GM18517 (cell line): ENCODE measurements at regions not wholly inside any gene's neighbourhood (a gene's known extent, or its start where the extent isn't known, plus 50 kb on each side); places are given as distances from the start of the nearest gene placed in this dataset.
A peak's percentile ranks its signal among the peaks of the same experiment; 100 is the strongest.
"Not testable (repeated sequence)": the region's sequence is repeated elsewhere in the genome, so short reads cannot be mapped to it uniquely, and the experiment has no call there.

Experiments used
- ATAC-seq: cut with Tn5 transposase; IDR thresholded peaks from one replicate; pipeline ENCODE4 v1.9.1; 2021; ENCODE audit warnings: mild to moderate bottlenecking, moderate library complexity; ENCODE audit not compliant: unreplicated experiment

DNA sequence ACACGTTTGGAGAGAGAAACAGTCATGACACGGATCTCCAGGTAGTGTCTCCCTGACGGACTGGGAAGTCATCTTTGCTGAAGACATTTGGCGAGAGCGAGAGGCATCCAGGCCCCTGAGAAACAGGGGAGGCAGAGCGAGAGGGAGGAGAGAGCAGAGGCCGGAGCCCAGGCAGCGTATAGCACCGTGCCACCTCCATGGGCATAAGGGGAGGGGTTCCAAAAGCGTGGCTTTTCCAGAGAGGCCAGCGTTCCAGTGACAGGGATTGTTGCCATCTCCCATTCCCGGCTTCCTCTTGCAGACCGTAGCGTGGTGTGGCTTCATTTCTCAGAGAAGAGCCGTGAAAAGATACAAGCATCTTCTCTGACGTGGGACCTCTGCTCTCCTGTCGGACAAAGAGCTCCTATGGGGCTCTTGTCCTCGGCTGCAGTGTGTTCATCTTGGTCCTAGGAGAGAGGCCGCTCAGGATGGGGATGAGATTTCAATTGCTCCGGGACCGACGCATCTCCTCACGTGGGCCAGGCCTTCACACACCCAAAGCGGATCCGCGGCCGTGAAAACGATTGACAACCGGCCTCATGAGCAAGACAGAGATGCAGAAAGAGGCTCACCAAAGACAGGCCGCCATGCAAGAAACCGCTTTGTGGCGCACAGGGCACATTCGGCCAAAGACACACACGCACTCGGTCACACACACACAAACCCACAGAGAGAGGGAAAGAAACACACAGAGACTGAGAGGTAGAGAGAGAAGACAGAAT is 170.5 kb upstream of the ZNF337 start:
- not testable (repeated sequence) for ATAC-seq

- no peak for ATAC-seq
Observed at GRCh38 chr20:25865715-25866656, 169.3 kb upstream of the ZNF337 start.

DNA sequence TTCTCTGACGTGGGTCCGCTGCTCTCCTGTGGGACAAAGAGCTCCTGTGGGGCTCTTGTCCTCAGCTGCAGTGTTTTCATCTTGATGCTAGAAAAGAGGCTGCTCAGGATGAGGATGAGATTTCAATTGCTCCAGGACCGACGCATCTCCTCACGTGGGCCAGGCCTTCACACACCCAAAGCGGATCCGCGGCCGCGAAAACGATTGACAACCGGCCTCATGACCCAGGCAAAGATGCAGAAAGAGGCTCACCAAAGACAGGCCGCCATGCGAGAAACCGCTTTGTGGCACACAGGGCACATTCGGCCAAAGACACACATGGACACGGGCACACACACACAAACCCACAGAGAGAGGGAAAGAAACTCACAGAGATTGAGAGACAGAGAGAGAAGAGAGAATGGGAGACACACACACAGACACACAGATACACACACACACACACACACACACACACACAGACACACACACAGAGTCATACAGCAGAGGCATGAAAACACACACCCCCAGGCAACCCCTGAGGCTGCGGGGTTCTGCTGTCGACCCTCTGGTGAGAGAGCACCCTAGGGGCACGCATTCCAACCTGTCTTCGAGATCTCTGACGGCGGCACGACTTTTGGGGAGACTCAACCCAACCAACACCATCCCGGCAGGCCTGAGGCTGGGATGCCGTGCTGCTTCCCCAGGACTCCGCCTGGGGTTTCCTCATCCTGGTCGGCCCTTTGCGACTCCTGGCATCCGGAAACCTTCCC is 168.5 kb upstream of the ZNF337 start:
- ATAC-seq = not testable (repeated sequence)

DNA sequence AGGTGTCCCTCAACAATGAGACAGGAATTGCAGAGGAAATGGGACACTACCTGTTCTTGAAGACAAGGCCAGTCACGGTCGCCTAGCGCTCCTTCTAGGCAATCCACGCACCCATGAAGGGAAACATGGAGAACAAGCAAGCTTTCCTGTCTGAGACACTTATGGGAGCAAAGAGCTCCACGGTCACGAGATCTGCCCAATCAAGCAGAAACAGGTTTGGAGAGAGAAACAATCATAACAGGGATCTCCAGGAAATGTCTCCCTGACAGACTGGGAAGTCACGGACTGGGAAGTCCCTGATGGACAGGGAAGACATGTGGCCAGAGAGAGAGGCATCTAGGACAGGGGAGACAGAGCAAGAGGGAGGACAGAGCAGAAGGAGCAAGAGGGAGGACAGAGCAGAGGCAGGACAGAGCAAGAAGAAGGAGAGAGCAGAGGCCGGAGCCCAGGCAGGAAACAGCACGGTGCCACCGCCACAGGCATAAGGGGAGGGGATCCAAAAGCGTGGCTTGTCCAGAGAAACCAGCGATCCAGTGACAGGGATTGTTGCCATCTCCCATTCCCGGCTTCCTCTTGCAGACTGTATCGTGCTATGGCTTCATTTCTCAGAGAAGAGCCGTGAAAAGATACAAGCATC is 167.8 kb upstream of the ZNF337 start:
- no peak for ATAC-seq

DNA sequence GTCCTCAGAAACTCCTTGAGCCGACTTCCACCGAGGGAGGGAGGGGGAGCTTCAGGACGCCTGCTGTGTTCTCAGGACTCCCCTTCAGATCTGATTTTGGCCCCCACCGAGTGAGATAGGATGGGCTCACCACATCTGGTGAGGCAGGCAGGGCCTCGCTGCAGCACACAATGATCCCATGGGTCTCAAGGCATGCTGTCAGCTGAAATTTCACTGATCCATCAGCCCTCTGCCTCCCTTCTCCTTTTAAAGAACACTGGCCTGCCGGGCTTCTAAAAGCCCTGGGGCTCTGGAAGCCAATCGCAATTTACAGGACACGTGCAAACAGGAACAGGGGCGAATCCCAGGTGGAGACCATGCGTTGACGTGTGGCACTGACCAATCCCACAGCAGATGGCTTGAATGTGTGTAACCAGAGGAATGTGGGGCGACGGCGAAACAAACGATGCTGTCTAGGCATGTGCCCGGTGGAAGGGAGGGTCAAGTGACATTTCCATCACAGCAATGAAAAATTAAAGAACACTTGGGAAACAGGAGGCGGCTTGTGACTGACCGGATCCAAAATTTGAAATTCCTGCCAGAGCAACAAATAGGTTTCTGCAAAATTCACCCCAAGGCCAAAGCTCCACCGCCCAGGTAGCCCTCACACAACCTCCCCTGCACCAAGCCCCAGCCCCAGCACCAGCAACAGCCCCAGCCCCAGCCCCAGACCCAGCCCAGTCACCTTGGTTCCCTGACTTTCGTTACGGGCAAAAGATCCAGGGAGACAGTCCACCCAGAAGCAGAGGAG is 167.1 kb upstream of the ZNF337 start:
- ATAC-seq = no peak

DNA sequence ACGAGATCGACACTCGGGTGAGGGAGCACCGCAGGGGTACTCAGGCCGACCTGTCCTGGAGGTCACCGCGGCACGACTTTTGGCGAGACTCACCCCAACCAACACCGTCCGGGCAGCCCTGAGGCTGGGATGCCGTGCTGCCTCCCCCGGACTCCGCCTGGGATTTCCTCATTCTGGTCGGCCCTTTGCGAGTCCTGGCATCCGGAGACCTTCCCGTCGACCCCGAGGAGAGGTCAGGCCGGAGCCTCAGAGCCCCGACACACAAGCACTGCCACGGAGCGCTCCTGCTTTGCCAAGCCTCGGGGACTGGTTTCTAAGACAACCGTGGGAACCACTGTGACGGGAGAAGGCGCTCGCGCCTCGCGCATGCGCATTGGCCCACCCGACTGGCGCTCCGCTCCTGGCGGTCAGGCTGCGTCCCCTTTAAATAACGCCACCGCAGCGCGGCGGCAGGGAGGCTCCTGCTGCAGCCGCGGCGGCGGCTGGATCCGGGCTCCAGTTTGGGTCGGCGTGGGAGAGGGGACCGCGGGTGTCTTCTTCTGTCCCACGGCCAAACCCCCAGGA is 166.4 kb upstream of the ZNF337 start:
- not testable (repeated sequence) for ATAC-seq

- ATAC-seq = no peak
Observed at GRCh38 chr20:25860531-25861150, 164.0 kb upstream of the ZNF337 start.

DNA sequence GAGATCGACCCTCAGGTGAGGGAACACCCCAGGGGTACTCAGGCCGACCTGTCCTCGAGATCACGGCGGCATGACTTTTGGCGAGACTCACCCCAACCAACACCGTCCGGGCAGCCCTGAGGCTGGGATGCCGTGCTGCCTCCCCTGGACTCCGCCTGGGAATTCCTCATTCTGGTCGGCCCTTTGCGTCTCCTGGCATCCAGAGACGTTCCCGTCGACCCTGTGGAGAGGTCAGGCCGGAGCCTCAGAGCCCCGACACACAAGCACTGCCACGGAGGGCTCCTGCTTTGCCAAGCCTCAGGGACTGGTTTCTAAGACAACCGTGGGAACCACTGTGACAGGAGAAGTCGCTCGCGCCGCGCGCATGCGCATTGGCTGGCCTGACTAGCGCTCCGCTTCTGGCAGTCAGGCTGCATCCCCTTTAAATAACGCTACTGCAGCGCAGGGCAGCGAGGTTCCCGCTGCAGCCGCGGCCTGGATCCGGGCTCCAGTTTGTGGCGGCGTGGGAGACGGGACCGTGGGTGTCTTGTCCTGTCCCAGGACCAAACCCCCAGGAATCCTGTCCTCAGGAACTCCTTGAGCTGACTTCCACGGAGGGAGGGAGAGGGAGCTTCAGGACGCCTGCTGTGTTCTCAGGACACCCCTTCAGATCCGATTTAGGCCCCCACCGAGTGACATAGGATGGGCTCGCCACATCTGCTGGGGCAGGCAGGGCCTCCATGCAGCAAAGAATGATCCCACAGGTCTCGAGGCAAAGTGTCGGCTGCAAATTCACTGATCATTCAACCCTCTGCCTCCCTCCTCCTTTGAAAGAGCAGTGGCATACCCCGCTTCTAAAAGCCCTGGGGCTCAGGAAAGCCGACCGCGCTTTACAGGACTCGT is 163.2 kb upstream of the ZNF337 start:
- no peak for ATAC-seq

GRCh38 chr20:25858495-25859425 is 162.1 kb upstream of the ZNF337 start:
- no peak for ATAC-seq

DNA sequence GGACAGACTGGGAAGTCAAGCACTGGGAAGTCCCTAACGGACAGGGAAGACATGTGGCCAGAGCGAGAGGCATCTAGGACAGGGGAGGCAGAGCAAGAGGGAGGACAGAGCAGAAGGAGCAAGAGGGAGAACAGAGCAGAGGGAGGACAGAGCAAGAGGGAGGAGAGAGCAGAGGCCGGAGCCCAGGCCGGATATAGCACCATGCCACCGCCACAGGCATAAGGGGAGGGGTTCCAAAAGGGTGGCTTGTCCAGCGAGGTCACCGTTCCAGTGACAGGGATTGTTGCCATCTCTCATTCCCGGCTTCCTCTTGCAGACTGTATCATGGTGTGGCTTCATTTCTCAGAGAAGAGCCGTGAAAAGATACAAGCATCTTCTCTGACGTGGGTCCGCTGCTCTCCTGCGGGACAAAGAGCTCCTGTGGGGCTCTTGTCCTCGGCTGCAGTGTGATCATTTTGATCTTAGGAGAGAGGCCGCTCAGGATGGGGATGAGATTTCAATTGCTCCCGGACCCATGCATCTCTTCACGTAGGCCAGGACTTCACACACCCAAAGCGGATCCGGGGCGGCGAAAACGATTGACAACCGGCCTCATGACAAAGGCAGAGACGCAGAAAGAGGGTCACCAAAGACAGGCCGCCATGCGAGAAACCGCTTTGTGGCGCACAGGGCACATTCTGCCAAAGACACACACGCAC is 160.6 kb upstream of the ZNF337 start:
- ATAC-seq = not testable (repeated sequence)

- no peak for ATAC-seq
Observed at GRCh38 chr20:25856256-25856884, 159.7 kb upstream of the ZNF337 start.

DNA sequence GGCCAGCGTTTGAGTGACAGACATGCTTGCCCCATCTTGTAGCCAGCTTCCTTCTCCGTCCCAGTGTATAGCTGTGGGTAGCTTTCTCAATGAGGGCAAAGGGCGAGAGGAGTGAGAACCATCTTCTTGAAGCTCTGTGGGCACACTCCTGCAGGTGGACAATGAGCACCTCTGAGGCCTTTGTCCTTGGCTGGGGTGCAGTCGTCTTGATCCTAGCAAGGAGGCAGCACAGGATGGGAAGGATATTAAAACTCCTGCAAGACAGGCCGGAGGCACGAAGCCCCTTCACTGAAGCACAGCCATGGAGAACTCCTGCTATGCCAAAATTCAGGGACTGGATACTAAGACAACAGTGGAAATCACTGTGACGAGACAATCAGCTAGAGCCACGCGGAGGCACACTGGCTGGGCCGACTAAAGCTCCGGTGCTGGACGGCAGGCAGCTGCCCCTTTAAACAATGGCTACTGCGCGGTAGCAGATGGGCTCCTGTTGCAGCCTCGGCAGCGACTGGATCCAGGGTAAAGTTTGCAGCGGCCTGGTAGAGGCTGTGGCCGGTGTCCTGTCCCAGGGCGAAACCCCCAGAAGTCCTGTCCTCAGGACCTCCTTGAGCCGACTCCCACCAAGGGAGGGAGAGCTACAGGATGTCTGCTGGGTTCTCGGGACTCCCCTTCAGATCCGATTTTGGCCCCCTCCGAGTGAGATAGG is 159.0 kb upstream of the ZNF337 start:
- ATAC-seq = not testable (repeated sequence)

- ATAC-seq = not testable (repeated sequence)
Observed at GRCh38 chr20:25854666-25855065, 158.0 kb upstream of the ZNF337 start.

- ATAC-seq = peak; percentile 88
Observed at GRCh38 chr20:25853718-25854388, 157.2 kb upstream of the ZNF337 start.
